ENCODE measurements at regions not wholly inside any gene's neighbourhood (a gene's known extent, or its start where the extent isn't known, plus 50 kb on each side); places are given as distances from the start of the nearest gene placed in this dataset.

DNA sequence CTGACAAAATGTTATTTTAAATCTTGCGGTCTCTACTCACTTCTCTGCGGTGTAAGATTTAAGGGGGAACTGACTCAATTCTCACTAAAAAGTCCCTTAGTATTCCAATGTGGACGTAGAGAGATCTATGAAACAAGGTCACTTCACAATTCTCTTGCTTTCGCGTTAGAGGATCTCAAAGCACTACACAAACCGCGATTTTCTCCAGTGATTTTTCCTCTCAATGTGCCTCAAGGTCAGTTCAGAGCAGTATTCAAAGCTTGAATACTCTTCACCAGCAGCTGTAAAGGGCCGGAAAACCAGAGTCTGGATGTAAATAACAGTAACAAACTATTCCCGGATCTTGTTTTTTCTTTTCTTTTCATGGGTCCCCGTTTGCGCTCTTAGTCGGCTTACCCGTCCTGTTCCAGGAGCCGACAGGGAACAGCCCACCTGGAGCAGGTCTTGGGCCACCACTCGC lies 128.2 kb downstream of the TMEM161B start:
- Histone ChIP-seq H3K4me1 (no peaks in the 10 kb centered on the region), H3K4me3 (peak overlapping the region; percentile 51 to 63), H3K27ac (peak overlapping the region in 1 of 2 donors; percentile 63), H3K36me3 (no peaks in the 10 kb centered on the region), H3K9me3 (no peaks in the 10 kb centered on the region), H3K27me3 (no peaks in the 10 kb centered on the region)
- no peak for DNase-seq (ENCODE audit: low spot score in 2 of 2)
- intact Hi-C loops (cut with DNase I): loop anchor here (2.0 to 5.0 kb wide), 5 partner anchors 358 to 742 kb away; partner anchors contain the start of genes CCNH and MEF2C
- TF ChIP-seq, protein P1, sequence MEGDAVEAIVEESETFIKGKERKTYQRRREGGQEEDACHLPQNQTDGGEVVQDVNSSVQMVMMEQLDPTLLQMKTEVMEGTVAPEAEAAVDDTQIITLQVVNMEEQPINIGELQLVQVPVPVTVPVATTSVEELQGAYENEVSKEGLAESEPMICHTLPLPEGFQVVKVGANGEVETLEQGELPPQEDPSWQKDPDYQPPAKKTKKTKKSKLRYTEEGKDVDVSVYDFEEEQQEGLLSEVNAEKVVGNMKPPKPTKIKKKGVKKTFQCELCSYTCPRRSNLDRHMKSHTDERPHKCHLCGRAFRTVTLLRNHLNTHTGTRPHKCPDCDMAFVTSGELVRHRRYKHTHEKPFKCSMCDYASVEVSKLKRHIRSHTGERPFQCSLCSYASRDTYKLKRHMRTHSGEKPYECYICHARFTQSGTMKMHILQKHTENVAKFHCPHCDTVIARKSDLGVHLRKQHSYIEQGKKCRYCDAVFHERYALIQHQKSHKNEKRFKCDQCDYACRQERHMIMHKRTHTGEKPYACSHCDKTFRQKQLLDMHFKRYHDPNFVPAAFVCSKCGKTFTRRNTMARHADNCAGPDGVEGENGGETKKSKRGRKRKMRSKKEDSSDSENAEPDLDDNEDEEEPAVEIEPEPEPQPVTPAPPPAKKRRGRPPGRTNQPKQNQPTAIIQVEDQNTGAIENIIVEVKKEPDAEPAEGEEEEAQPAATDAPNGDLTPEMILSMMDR (IDR thresholded peaks at IDR 0.05): no peak

DNA sequence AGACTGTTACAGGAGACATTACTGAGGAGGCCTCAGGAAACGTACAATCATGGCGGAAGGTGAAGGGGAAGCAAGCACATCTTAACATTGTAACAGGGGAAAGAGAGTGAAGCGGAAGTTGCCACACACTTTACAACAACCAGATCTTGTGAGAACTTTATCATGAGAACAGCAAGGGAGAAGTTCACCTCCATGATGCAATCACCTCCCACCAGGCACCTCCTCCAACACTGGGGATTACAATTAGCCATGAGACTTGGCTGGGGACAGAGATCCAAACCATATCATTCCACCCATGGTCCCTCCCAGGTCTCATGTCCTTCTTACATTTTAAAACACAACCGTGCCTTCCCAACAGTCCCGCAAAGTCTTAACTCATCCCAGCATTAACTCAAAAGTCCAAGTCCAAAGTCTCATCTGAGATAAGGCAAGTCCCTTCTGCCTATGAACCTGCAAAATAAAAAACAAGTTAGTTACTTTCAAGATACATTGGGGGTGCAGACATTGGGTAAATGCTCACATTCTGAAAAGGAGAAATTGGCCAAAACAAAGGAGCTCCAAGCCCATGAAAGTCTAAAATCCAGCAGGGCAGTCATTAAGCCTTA lies 138.3 kb downstream of the TMEM161B start:
- no peaks in the 10 kb centered on the region for H3K9me3 ChIP-seq
- intact Hi-C loops (cut with DNase I): no loop called here
- TF ChIP-seq, protein P1 (IDR thresholded peaks at IDR 0.05): no peak
- no peak overlapping the region for H3K4me3 ChIP-seq
- H3K4me1 ChIP-seq: no peaks in the 10 kb centered on the region
- no peaks in the 10 kb centered on the region for H3K27me3 ChIP-seq
- DNase-seq (ENCODE audit: low spot score in 2 of 2): no peak
- H3K36me3 ChIP-seq: no peaks in the 10 kb centered on the region
- H3K27ac ChIP-seq: no peak overlapping the region

DNA sequence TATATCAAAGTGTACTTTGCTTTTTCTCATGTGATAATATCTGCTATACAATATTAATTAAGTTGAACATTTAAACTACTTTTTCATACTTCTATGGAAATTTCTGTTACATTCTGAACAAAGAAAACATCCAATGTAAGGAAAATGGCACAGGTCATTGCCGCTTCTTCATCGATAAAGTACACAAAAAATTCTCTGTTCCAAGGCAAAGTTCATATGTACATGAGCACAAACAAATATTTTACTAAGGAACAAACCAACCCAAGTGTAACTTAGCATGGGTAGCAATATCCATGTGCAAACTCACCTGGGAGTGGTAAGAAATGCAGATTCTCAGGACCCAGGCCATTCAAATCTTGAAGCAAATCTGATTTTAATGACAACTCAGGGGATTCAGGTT lies 139.8 kb downstream of the TMEM161B start:
- no peak for DNase-seq (ENCODE audit: low spot score in 2 of 2)
- TF ChIP-seq, protein P1 (IDR thresholded peaks at IDR 0.05): no peak
- H3K27ac ChIP-seq: no peak overlapping the region

DNA sequence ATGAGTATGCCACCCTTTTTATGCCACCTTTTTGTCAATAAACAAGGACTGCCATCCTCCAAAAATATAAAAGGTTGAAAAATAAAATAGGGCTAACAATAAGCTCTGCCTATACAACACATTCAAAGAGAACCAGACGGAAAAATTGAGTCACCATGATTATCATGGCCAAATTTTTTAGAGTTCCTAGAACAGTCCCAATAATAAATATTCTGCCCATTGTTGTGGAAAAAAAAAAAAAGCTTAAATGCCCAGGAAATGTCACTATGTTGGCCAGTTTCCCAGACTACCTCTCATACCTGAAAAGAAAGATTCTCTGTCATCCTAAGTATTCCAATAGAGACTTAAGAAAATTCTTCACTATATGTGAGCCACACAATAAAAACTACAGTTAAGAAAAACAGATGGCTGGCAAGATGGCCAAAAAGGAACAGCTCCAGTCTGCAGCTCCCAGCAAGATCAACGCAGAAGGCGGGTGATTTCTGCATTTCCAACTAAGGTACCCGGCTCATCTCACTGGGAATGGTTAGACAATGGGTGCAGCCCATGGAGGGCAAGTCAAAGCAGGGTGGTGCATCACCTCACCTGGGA lies 149.0 kb downstream of the TMEM161B start:
- intact Hi-C loops (cut with DNase I): no loop called here

More for the DNA sequence above, 139.8 kb downstream of the TMEM161B start:
- intact Hi-C loops (cut with DNase I): no loop called here
- peaks cover 0 to 5% of the 10 kb centered on the region in 2 donors for H3K9me3 ChIP-seq
- no peaks in the 10 kb centered on the region for H3K4me1 ChIP-seq
- H3K36me3 ChIP-seq: no peaks in the 10 kb centered on the region
- H3K4me3 ChIP-seq: no peak overlapping the region
- no peaks in the 10 kb centered on the region for H3K27me3 ChIP-seq

DNA sequence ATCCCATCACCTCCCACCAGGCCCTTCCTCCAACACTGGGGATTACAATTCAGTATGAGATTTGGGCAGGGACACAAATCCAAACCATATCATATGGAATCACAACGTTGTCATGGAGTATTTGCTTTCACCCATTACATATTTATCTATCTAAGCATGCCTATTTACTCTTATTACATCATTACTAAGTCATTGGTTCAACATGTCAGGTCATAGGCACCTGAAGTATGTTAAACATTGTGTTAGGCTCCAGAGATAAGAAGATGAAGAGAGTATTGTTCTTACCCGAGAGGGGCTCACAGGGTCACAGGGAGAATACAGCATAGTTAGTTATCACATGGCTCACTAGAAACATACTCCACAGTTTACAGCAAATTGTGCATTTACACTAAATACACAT lies 150.5 kb downstream of the TMEM161B start:
- no peaks in the 10 kb centered on the region for H3K9me3 ChIP-seq
- intact Hi-C loops (cut with DNase I): no loop called here
- H3K4me3 ChIP-seq: no peak overlapping the region
- no peaks in the 10 kb centered on the region for H3K4me1 ChIP-seq
- TF ChIP-seq, protein P1 (IDR thresholded peaks at IDR 0.05): no peak
- no peaks in the 10 kb centered on the region for H3K36me3 ChIP-seq
- H3K27me3 ChIP-seq: no peaks in the 10 kb centered on the region
- H3K27ac ChIP-seq: no peak overlapping the region
- no peak for DNase-seq (ENCODE audit: low spot score in 2 of 2)

More for the DNA sequence above, 149.0 kb downstream of the TMEM161B start:
- H3K4me3 ChIP-seq: no peak overlapping the region
- no peaks in the 10 kb centered on the region for H3K36me3 ChIP-seq
- H3K9me3 ChIP-seq: peaks cover 0 to 3% of the 10 kb centered on the region in 2 donors
- H3K4me1 ChIP-seq: no peaks in the 10 kb centered on the region
- no peak for DNase-seq (ENCODE audit: low spot score in 2 of 2)
- H3K27ac ChIP-seq: no peak overlapping the region
- no peaks in the 10 kb centered on the region for H3K27me3 ChIP-seq
- TF ChIP-seq, protein P1 (IDR thresholded peaks at IDR 0.05): no peak

Measured in ascending aorta (tissue), 2 donors.